OCI-LY7 (cell line): ENCODE measurements at regions not wholly inside any gene's neighbourhood (a gene's known extent, or its start where the extent isn't known, plus 50 kb on each side); places are given as distances from the start of the nearest gene placed in this dataset. TPM values are rescaled to one million over a fixed set of nuclear protein-coding genes. Genes with fewer than 3 reads are reported as not detected.

Experiments used
- BruUV-seq: library from RNA; stranded (reverse); fragments of 400-500 nt; replicated peaks from 2 replicates; lab custom pipeline; 2021; lab: Mats Ljungman, UMichigan
- CTCF ChIA-PET: fragments of 300-600 bp; sonication (Branson Sonifier 250); formaldehyde crosslinking; loops from one replicate; lab custom pipeline; 2022; ENCODE audit warnings: antibody characterized with exemption; ENCODE audit not compliant: unreplicated experiment; lab: Charles Lee
- POLR2A ChIA-PET: fragments of 300-600 bp; sonication (Branson Sonifier 250); formaldehyde crosslinking; loops from one replicate; lab custom pipeline; 2022; ENCODE audit warnings: antibody characterized with exemption; lab: Charles Lee
- DNase-seq: peaks from one replicate; pipeline ENCODE4 v3.0.0-alpha.2; 2015; ENCODE audit warnings: low spot score
- H2AFZ ChIP-seq: fragments of 200-600 bp; sonication (generic), shearing (Covaris generic); 2 replicates; pipeline ENCODE4 v1.6.1; 2014; ENCODE audit warnings: mild to moderate bottlenecking, antibody characterized with exemption, low read length, moderate library complexity
- H3K27ac ChIP-seq: fragments of 200-600 bp; sonication (generic); 2 replicates; pipeline ENCODE4 v1.5.1; 2014; ENCODE audit warnings: mixed run types, low read depth, mild to moderate bottlenecking, moderate library complexity, low read length, inconsistent platforms; ENCODE audit not compliant: poor library complexity, severe bottlenecking
- H3K36me3 ChIP-seq: fragments of 200-600 bp; sonication (generic); 2 replicates; pipeline ENCODE4 v1.6.1; 2014; ENCODE audit warnings: mild to moderate bottlenecking, antibody characterized with exemption, low read length, moderate library complexity, mixed read lengths; ENCODE audit not compliant: insufficient read depth
- H3K4me1 ChIP-seq: fragments of 200-600 bp; sonication (generic); 2 replicates; pipeline ENCODE4 v1.5.1; 2014; ENCODE audit warnings: mild to moderate bottlenecking, low read length; ENCODE audit not compliant: insufficient read depth, poor library complexity, severe bottlenecking
- H3K4me2 ChIP-seq: fragments of 200-600 bp; sonication (generic); 2 replicates; pipeline ENCODE4 v1.6.1; 2014; ENCODE audit warnings: mild to moderate bottlenecking, low read length
- H3K4me3 ChIP-seq: fragments of 200-600 bp; sonication (generic); 2 replicates; pipeline ENCODE4 v1.5.1; 2014; ENCODE audit warnings: mild to moderate bottlenecking, low read depth, low read length; ENCODE audit not compliant: poor library complexity, severe bottlenecking
- H3K79me2 ChIP-seq: fragments of 200-600 bp; sonication (generic); 2 replicates; pipeline ENCODE4 v1.6.1; 2016; ENCODE audit warnings: low read depth, mild to moderate bottlenecking, low read length, moderate library complexity, mixed read lengths; ENCODE audit not compliant: insufficient read depth
- H3K9me2 ChIP-seq: fragments of 200-600 bp; sonication (generic); 2 replicates; pipeline ENCODE4 v1.6.1; 2016; ENCODE audit warnings: mild to moderate bottlenecking, low read length, mixed read lengths; ENCODE audit not compliant: insufficient read depth
- H3K9me3 ChIP-seq: fragments of 200-600 bp; sonication (generic); 2 replicates; pipeline ENCODE4 v1.6.1; 2014; ENCODE audit warnings: mild to moderate bottlenecking, mixed run types, low read length, mixed read lengths
- H4K20me1 ChIP-seq: fragments of 200-600 bp; sonication (generic); 2 replicates; pipeline ENCODE4 v1.6.1; 2014; ENCODE audit warnings: mild to moderate bottlenecking, antibody characterized with exemption, low read length, moderate library complexity, mixed read lengths; ENCODE audit not compliant: insufficient read depth
- CTCF ChIP-seq: fragments of 200-600 bp; sonication (generic); conservative IDR thresholded peaks from 2 replicates; pipeline ENCODE4 v1.5.1; 2014; ENCODE audit warnings: mild to moderate bottlenecking, antibody characterized with exemption, low read length, moderate library complexity, mixed read lengths
- EZH2phosphoT487 ChIP-seq: fragments of 200-600 bp; sonication (generic); IDR thresholded peaks from 2 replicates; pipeline ENCODE4 v1.6.1; 2018; ENCODE audit warnings: low read depth, borderline replicate concordance, mild to moderate bottlenecking, mixed run types, antibody characterized with exemption, low read length, moderate library complexity, mixed read lengths
- intact Hi-C: fragments of 100-400 bp; cut with micrococcal nuclease; formaldehyde crosslinking; loops from one replicate; pipeline ENCODE4 v1.10.0; 2022; ENCODE audit not compliant: unreplicated experiment
- microRNA-seq: library from miRNA; unstranded; fragments of <30 nt; microRNA quantifications from one replicate; pipeline ENCODE4 v1.2.0, GENCODE V29; 2022; ENCODE audit warnings: borderline replicate concordance
- small RNA-seq: library from RNA; depleted of rRNA; stranded (forward); fragments of <200 nt; gene quantifications from one replicate; pipeline ENCODE3, GENCODE V24; 2014

GRCh38 chr2:221360742-221361141 is 211.4 kb downstream of the EPHA4 start:
- H3K36me3 ChIP-seq: no peaks in the 10 kb centered on the region
- H3K27ac ChIP-seq: no peak overlapping the region
- CTCF ChIA-PET: no interaction called here
- intact Hi-C loops: no loop called here
- no peak overlapping the region for H3K4me3 ChIP-seq
- no peak for DNase-seq
- BruUV-seq: no TSS peak
- no peaks in the 10 kb centered on the region for H3K79me2 ChIP-seq
- no peaks in the 10 kb centered on the region for H3K9me2 ChIP-seq
- no peak for TF ChIP-seq EZH2phosphoT487
- no peaks in the 10 kb centered on the region for H3K4me1 ChIP-seq
- POLR2A ChIA-PET: no interaction called here
- no peak overlapping the region for H2AFZ ChIP-seq
- no peaks in the 10 kb centered on the region for H3K9me3 ChIP-seq
- no peaks in the 10 kb centered on the region for H4K20me1 ChIP-seq
- no peak overlapping the region for H3K4me2 ChIP-seq

DNA sequence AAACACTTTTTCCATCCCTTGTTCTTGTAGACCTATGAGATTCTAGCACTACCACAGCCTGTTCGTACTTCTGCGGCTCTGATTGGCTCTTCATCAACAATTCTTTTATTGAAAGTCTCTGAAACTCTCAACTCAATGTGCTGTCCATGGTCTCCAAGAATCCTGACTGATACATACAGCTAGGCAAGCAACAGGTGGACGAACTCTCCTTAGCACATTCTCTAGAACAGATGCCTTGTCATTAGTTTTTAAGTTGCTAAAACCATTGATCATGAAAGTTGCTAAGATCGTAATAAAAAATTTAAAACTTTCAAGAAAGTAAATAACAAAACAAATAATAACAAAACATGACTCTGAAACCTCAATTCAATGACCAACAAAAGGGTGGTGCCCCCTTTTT is 210.5 kb downstream of the EPHA4 start:
- no peak for TF ChIP-seq EZH2phosphoT487
- TF ChIP-seq CTCF: no peak
- Histone ChIP-seq H3K27ac (no peak overlapping the region), H3K4me3 (no peak overlapping the region), H4K20me1 (no peaks in the 10 kb centered on the region), H3K9me2 (no peaks in the 10 kb centered on the region), H3K79me2 (no peaks in the 10 kb centered on the region), H3K4me1 (no peaks in the 10 kb centered on the region), H3K36me3 (no peaks in the 10 kb centered on the region), H3K4me2 (no peak overlapping the region), H2AFZ (no peak overlapping the region), H3K9me3 (no peaks in the 10 kb centered on the region)
- CTCF ChIA-PET: no interaction called here
- DNase-seq: no peak
- no TSS peak for BruUV-seq
- intact Hi-C loops: no loop called here
- POLR2A ChIA-PET: no interaction called here

- Histone ChIP-seq H3K27ac (no peak overlapping the region), H2AFZ (no peak overlapping the region), H3K9me2 (no peaks in the 10 kb centered on the region), H3K9me3 (no peaks in the 10 kb centered on the region), H3K36me3 (no peaks in the 10 kb centered on the region), H3K4me3 (no peak overlapping the region), H3K4me2 (no peak overlapping the region), H4K20me1 (no peaks in the 10 kb centered on the region), H3K4me1 (no peaks in the 10 kb centered on the region), H3K79me2 (no peaks in the 10 kb centered on the region)
- ChIA-PET POLR2A (no interaction called here), CTCF (no interaction called here)
- intact Hi-C loops: no loop called here
- DNase-seq: no peak
- TF ChIP-seq CTCF: no peak
- no peak for TF ChIP-seq EZH2phosphoT487
- no TSS peak for BruUV-seq
These were observed 207.4 kb downstream of the EPHA4 start for GRCh38 chr2:221364672-221365071.

Small RNAs in the stretch of these regions (microRNA-seq; reads per million reads assigned to microRNA genes)
- gene MIR4268: not detected

Small RNAs in the stretch of these regions (small RNA-seq; reads per million reads assigned to genes)
- gene AC011233.1 (not detected), gene MIR4268 (not detected)
